Stimulated activated naive CD8-positive, alpha-beta T cell treated with anti-CD3 and anti-CD28 coated beads, Interleukin-15, Interleukin-2, amounts not matched to agents 100 ng/mL and 50 ng/mL, for 24 hours (primary cell): ENCODE measurements at regions not wholly inside any gene's neighbourhood (a gene's known extent, or its start where the extent isn't known, plus 50 kb on each side); places are given as distances from the start of the nearest gene placed in this dataset.
A peak's percentile ranks its signal among the peaks of the same experiment; 100 is the strongest.

Source experiments
- H3K27ac Mint-ChIP-seq: one replicate; pipeline ENCODE4 v1.8.0; 2021; ENCODE audit warnings: mild to moderate bottlenecking, mixed read lengths
- H3K27me3 Mint-ChIP-seq: one replicate; pipeline ENCODE4 v1.8.0; 2021; ENCODE audit warnings: mixed read lengths
- H3K36me3 Mint-ChIP-seq: one replicate; pipeline ENCODE4 v1.8.0; 2021; ENCODE audit warnings: low read depth, mixed read lengths
- H3K4me1 Mint-ChIP-seq: one replicate; pipeline ENCODE4 v1.8.0; 2021; ENCODE audit warnings: low read depth, mixed read lengths
- H3K4me3 Mint-ChIP-seq: one replicate; pipeline ENCODE4 v1.8.0; 2021; ENCODE audit warnings: mild to moderate bottlenecking, mixed read lengths
- H3K9me3 Mint-ChIP-seq: one replicate; pipeline ENCODE4 v1.8.0; 2021; ENCODE audit warnings: mixed read lengths

- Mint-ChIP-seq H3K4me1 (no peaks in the 10 kb centered on the region), H3K27me3 (no peaks in the 10 kb centered on the region), H3K9me3 (no peaks in the 10 kb centered on the region), H3K27ac (no peak overlapping the region), H3K4me3 (no peak overlapping the region), H3K36me3 (no peaks in the 10 kb centered on the region)
Observed at GRCh38 chr6:140609321-140609720, 1234.9 kb upstream of the CITED2 start.

GRCh38 chr6:140604786-140605185 is 1230.3 kb upstream of the CITED2 start:
- no peak overlapping the region for H3K4me3 Mint-ChIP-seq
- no peak overlapping the region for H3K27ac Mint-ChIP-seq
- H3K36me3 Mint-ChIP-seq, result no peaks in the 10 kb centered on the region
- H3K9me3 Mint-ChIP-seq, result no peaks in the 10 kb centered on the region
- H3K27me3 Mint-ChIP-seq, result peaks cover 13% of the 10 kb centered on the region
- H3K4me1 Mint-ChIP-seq, result no peaks in the 10 kb centered on the region

DNA sequence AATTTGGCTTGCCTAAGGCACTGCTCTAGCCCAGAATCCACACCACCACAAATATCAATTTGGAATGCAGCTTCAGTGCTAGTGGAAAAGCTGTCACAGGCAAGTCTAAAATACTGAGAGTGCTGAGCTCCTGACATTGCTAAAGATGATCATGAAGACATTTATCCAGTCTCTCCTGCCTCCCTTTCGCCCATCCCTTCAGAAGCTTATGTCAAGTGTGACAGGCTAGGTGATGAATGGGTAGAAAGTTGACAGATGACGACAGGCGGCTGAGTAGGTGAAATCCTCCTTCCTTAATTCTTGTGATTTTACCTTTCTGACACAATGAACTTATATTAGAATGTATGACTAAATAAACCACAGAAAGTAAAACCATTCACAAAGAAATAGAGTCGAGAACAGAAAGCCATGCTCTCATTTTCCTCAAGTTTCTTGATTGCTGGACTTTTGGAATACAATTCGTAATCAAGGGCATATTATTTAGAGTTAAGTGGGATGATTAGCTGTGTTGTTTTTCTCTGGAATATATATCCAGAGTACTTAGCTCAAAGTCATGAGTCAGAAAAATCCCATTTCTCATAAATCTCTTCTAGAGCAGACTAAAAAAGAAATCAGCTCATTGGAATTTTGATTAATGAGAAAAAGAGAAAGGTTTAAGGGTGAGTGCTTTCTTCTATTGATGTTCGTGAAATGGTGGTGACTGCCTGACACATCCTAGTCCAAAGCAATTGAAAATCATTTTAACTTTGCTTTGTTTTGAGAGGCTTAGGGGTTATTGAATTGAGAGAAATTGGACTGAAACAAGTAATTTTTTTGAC is 1228.2 kb upstream of the CITED2 start:
- no peaks in the 10 kb centered on the region for H3K9me3 Mint-ChIP-seq
- no peak overlapping the region for H3K4me3 Mint-ChIP-seq
- no peaks in the 10 kb centered on the region for H3K36me3 Mint-ChIP-seq
- H3K4me1 Mint-ChIP-seq, result no peaks in the 10 kb centered on the region
- peaks cover 13% of the 10 kb centered on the region for H3K27me3 Mint-ChIP-seq
- no peak overlapping the region for H3K27ac Mint-ChIP-seq

GRCh38 chr6:140601021-140601808 is 1226.8 kb upstream of the CITED2 start:
- H3K27me3 Mint-ChIP-seq, result peaks cover 13% of the 10 kb centered on the region
- H3K27ac Mint-ChIP-seq, result no peak overlapping the region
- no peaks in the 10 kb centered on the region for H3K9me3 Mint-ChIP-seq
- no peak overlapping the region for H3K4me3 Mint-ChIP-seq
- H3K36me3 Mint-ChIP-seq, result no peaks in the 10 kb centered on the region
- no peaks in the 10 kb centered on the region for H3K4me1 Mint-ChIP-seq

- no peaks in the 10 kb centered on the region for H3K4me1 Mint-ChIP-seq
- no peaks in the 10 kb centered on the region for H3K36me3 Mint-ChIP-seq
- peaks cover 13% of the 10 kb centered on the region for H3K27me3 Mint-ChIP-seq
- H3K27ac Mint-ChIP-seq, result no peak overlapping the region
- no peak overlapping the region for H3K4me3 Mint-ChIP-seq
- no peaks in the 10 kb centered on the region for H3K9me3 Mint-ChIP-seq
Observed at GRCh38 chr6:140599916-140600315, 1225.5 kb upstream of the CITED2 start.

- Mint-ChIP-seq H3K4me3 (no peak overlapping the region), H3K27me3 (peaks cover 12% of the 10 kb centered on the region), H3K4me1 (no peaks in the 10 kb centered on the region), H3K36me3 (no peaks in the 10 kb centered on the region), H3K27ac (no peak overlapping the region), H3K9me3 (peaks cover 5% of the 10 kb centered on the region)
Observed at GRCh38 chr6:140597181-140597580, 1222.7 kb upstream of the CITED2 start.

DNA sequence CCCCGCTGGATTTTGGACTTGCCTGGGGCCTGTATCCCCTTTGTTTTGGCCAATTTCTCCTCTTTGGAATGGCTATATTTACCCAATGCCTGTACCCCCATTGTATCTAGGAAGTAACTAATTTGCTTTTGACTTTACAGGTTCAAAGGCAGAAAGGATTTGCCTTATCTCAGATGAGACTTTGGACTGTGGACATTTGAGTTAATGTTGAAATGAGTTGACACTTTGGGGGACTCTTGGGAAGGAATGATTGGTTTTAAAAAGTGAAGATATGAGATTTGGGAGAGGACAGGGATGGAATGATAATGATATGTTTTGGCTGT is 1220.3 kb upstream of the CITED2 start:
- no peak overlapping the region for H3K4me3 Mint-ChIP-seq
- H3K36me3 Mint-ChIP-seq, result no peaks in the 10 kb centered on the region
- no peaks in the 10 kb centered on the region for H3K27me3 Mint-ChIP-seq
- H3K9me3 Mint-ChIP-seq, result peaks cover 5% of the 10 kb centered on the region
- no peaks in the 10 kb centered on the region for H3K4me1 Mint-ChIP-seq
- H3K27ac Mint-ChIP-seq, result no peak overlapping the region

GRCh38 chr6:140592877-140593276 is 1218.4 kb upstream of the CITED2 start:
- Mint-ChIP-seq H3K36me3 (no peaks in the 10 kb centered on the region), H3K9me3 (peaks cover 5% of the 10 kb centered on the region), H3K27me3 (no peaks in the 10 kb centered on the region), H3K27ac (no peak overlapping the region), H3K4me3 (no peak overlapping the region), H3K4me1 (no peaks in the 10 kb centered on the region)

- Mint-ChIP-seq H3K36me3 (no peaks in the 10 kb centered on the region), H3K4me3 (no peak overlapping the region), H3K27ac (no peak overlapping the region), H3K27me3 (no peaks in the 10 kb centered on the region), H3K9me3 (peaks cover 9% of the 10 kb centered on the region), H3K4me1 (peaks cover 12% of the 10 kb centered on the region)
Observed at GRCh38 chr6:140590641-140591040, 1216.2 kb upstream of the CITED2 start.

DNA sequence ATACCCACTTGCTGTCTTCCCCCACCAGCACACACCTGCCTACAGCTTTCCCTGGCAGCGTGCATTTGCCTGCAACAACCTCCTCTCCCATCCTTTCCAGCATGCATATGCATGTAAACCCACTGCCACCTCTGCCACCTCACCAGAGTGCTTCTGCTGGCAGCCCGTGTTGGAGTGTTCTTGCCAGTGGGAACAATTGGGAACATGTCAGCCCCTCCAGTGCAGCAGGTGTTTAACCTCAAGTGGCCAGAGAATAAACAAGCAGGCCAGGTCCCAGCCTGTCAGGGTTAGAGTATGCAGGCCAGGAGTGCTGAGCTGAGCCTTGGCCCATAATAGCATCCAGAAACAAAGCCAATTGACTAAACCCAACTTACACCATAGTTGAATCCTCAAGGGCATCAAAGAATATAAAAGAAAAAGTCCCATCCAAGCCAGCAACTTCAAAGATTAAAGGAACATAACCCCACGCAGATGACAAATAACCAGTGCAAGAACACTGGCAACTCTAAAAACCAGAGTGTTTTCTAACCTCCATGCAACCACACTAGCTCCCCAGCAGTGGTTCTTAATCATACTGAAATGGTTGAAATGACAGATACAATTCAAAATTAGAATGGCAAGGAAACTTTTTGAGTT is 1212.1 kb upstream of the CITED2 start:
- peaks cover 4% of the 10 kb centered on the region for H3K9me3 Mint-ChIP-seq
- peaks cover 17% of the 10 kb centered on the region for H3K27me3 Mint-ChIP-seq
- H3K27ac Mint-ChIP-seq, result peak overlapping the region; percentile 72
- H3K4me1 Mint-ChIP-seq, result peaks cover 22% of the 10 kb centered on the region
- peak overlapping the region; percentile 4 for H3K4me3 Mint-ChIP-seq
- H3K36me3 Mint-ChIP-seq, result no peaks in the 10 kb centered on the region

- H3K4me3 Mint-ChIP-seq, result no peak overlapping the region
- H3K36me3 Mint-ChIP-seq, result no peaks in the 10 kb centered on the region
- peaks cover 18% of the 10 kb centered on the region for H3K4me1 Mint-ChIP-seq
- peak overlapping the region; percentile 45 for H3K27ac Mint-ChIP-seq
- H3K9me3 Mint-ChIP-seq, result no peaks in the 10 kb centered on the region
- peaks cover 34% of the 10 kb centered on the region for H3K27me3 Mint-ChIP-seq
Observed at GRCh38 chr6:140581601-140582000, 1207.2 kb upstream of the CITED2 start.

DNA sequence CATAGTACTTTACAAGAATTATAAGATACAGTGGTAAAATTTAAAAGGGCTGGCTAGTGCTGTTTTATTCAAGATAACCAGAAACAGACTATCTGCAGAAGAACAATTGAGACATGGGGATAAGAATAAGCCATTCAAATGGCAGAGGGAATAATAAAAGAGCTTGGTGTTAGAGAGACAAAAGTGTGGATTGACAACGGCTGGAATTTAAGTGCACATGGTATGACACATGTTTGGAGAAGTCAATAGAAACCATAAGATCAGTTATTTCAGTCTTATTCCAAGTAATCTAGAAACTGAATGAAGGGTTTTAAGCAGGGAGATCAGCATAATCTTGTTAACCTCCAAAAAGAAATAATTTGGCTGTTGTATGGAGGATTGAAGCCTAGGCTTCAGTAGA is 1205.5 kb upstream of the CITED2 start:
- no peak overlapping the region for H3K27ac Mint-ChIP-seq
- H3K36me3 Mint-ChIP-seq, result no peaks in the 10 kb centered on the region
- no peak overlapping the region for H3K4me3 Mint-ChIP-seq
- H3K4me1 Mint-ChIP-seq, result peaks cover 9% of the 10 kb centered on the region
- H3K9me3 Mint-ChIP-seq, result no peaks in the 10 kb centered on the region
- peaks cover 41% of the 10 kb centered on the region for H3K27me3 Mint-ChIP-seq

- H3K4me1 Mint-ChIP-seq, result no peaks in the 10 kb centered on the region
- no peaks in the 10 kb centered on the region for H3K9me3 Mint-ChIP-seq
- no peaks in the 10 kb centered on the region for H3K36me3 Mint-ChIP-seq
- no peak overlapping the region for H3K27ac Mint-ChIP-seq
- peaks cover 23% of the 10 kb centered on the region for H3K27me3 Mint-ChIP-seq
- H3K4me3 Mint-ChIP-seq, result no peak overlapping the region
Observed at GRCh38 chr6:140576004-140576555, 1201.6 kb upstream of the CITED2 start.

GRCh38 chr6:140572867-140573266 is 1198.4 kb upstream of the CITED2 start:
- Mint-ChIP-seq H3K36me3 (no peaks in the 10 kb centered on the region), H3K4me3 (no peak overlapping the region), H3K27ac (no peak overlapping the region), H3K4me1 (no peaks in the 10 kb centered on the region), H3K9me3 (no peaks in the 10 kb centered on the region), H3K27me3 (peaks cover 16% of the 10 kb centered on the region)

GRCh38 chr6:140572129-140572528 is 1197.7 kb upstream of the CITED2 start:
- H3K4me1 Mint-ChIP-seq, result peaks cover 3% of the 10 kb centered on the region
- no peaks in the 10 kb centered on the region for H3K9me3 Mint-ChIP-seq
- peaks cover 16% of the 10 kb centered on the region for H3K27me3 Mint-ChIP-seq
- no peak overlapping the region for H3K4me3 Mint-ChIP-seq
- no peaks in the 10 kb centered on the region for H3K36me3 Mint-ChIP-seq
- H3K27ac Mint-ChIP-seq, result no peak overlapping the region
